Endothelial cell of umbilical vein (primary cell): ENCODE measurements at regions not wholly inside any gene's neighbourhood (a gene's known extent, or its start where the extent isn't known, plus 50 kb on each side); places are given as distances from the start of the nearest gene placed in this dataset.

Source experiments
- EZH2 ChIP-seq: IDR thresholded peaks from 2 replicates; pipeline ENCODE4 v1.6.1; 2012; ENCODE audit warnings: borderline replicate concordance, low read depth, mild to moderate bottlenecking, moderate library complexity, low read length, inconsistent platforms; ENCODE audit not compliant: severe bottlenecking
- FOS ChIP-seq: IDR thresholded peaks from 2 replicates; pipeline ENCODE4 v1.6.1; 2011; ENCODE audit warnings: mild to moderate bottlenecking, low read length, moderate library complexity, borderline replicate concordance; ENCODE audit not compliant: insufficient read depth
- GATA2 ChIP-seq: IDR thresholded peaks from 2 replicates; pipeline ENCODE4 v1.7.0; 2011; ENCODE audit warnings: low read depth, mild to moderate bottlenecking, moderate library complexity, mixed read lengths, low read length; ENCODE audit not compliant: insufficient read length, insufficient read depth
- JUN ChIP-seq: IDR thresholded peaks from 2 replicates; pipeline ENCODE4 v1.6.1; 2011; ENCODE audit warnings: borderline replicate concordance, low read depth; ENCODE audit not compliant: insufficient read length, insufficient read depth
- MYC ChIP-seq: IDR thresholded peaks from one replicate; pipeline ENCODE4 v1.6.1; 2011; ENCODE audit warnings: mild to moderate bottlenecking, low read depth, low read length
- POLR2A ChIP-seq: IDR thresholded peaks from 2 replicates; pipeline ENCODE4 v1.6.1; 2012; ENCODE audit warnings: low read depth, mild to moderate bottlenecking, control low read depth, low read length
- POLR2AphosphoS5 ChIP-seq: IDR thresholded peaks from 2 replicates; pipeline ENCODE4 v1.6.1; 2012; ENCODE audit warnings: low read depth, mild to moderate bottlenecking, control low read depth, low read length, moderate library complexity; ENCODE audit not compliant: insufficient read depth
- TF ChIP-seq, protein P1 (sequence below), 2 donors: IDR thresholded peaks; 1 replicate in 1 of 2; 2 replicates in 1 of 2; pipeline ENCODE4 v1.5.1; 2011; ENCODE audit warnings: low read length in 2 of 2, mild to moderate bottlenecking in 2 of 2, moderate library complexity in 2 of 2, control low read depth in 1 of 2, inconsistent platforms in 1 of 2, low read depth in 1 of 2; ENCODE audit not compliant: insufficient read depth in 1 of 2; ENCODE audit errors: extremely low read depth in 1 of 2
- TF ChIP-seq, protein P2 (sequence below): IDR thresholded peaks from 2 replicates; pipeline ENCODE4 v1.6.1; 2011; ENCODE audit not compliant: insufficient read depth, insufficient read length

DNA sequence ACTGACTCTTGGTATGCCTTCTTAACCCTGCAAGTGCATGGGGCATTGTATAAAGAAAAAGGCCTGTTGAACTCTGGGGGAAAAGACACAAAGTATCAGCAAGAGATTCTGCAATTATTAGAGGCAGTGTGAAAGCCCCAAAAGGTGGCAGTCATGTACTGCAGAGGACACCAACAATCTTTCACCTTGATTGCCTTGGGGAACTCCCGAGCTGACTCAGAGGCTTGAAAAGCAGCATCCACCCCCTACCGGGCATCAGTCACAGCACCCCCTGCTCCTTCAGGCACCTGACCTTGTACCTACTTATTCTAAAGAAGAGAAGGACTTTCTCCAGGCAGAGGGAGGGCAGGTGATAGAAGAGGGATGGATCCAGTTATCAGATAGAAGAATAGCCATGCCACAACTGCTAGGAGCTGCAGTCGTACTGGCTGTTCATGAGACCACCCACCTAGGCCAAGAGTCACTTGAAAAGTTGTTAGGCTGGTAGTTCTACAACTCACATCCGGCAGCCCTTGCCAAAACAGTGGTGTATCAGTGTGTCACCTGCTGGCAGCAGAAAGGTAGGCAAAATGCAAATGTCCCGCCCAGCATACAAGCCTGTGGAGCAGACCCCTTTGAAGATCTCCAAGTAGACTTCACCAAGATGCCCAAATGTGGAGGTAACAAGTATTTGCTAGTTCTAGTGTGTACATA is 241.6 kb upstream of the CNTN6 start:
- TF ChIP-seq, protein P1, sequence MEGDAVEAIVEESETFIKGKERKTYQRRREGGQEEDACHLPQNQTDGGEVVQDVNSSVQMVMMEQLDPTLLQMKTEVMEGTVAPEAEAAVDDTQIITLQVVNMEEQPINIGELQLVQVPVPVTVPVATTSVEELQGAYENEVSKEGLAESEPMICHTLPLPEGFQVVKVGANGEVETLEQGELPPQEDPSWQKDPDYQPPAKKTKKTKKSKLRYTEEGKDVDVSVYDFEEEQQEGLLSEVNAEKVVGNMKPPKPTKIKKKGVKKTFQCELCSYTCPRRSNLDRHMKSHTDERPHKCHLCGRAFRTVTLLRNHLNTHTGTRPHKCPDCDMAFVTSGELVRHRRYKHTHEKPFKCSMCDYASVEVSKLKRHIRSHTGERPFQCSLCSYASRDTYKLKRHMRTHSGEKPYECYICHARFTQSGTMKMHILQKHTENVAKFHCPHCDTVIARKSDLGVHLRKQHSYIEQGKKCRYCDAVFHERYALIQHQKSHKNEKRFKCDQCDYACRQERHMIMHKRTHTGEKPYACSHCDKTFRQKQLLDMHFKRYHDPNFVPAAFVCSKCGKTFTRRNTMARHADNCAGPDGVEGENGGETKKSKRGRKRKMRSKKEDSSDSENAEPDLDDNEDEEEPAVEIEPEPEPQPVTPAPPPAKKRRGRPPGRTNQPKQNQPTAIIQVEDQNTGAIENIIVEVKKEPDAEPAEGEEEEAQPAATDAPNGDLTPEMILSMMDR (IDR thresholded peaks at IDR 0.05; ENCODE audit: extremely low read depth in 1 of 2, insufficient read depth in 1 of 2, low read depth in 1 of 2, low read length in 2 of 2): no peak
- TF ChIP-seq POLR2A: no peak
- no peak for TF ChIP-seq POLR2AphosphoS5
- TF ChIP-seq, protein P2, sequence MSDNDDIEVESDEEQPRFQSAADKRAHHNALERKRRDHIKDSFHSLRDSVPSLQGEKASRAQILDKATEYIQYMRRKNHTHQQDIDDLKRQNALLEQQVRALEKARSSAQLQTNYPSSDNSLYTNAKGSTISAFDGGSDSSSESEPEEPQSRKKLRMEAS: no peak
- TF ChIP-seq EZH2: no peak
- TF ChIP-seq FOS: no peak
- no peak for TF ChIP-seq MYC
- no peak for TF ChIP-seq JUN
- TF ChIP-seq GATA2: no peak
